GM12878 (cell line): ENCODE measurements at regions not wholly inside any gene's neighbourhood (a gene's known extent, or its start where the extent isn't known, plus 50 kb on each side); places are given as distances from the start of the nearest gene placed in this dataset.

Experiments used
- ATAC-seq: fragments of 200-7000 bp; cut with Tn5 transposase; 3 replicates; pipeline ENCODE4 v1.9.1; 2020; ENCODE audit warnings: mild to moderate bottlenecking, moderate library complexity
- BruUV-seq: library from RNA; stranded (reverse); fragments of 400-500 nt; replicated peaks from 2 replicates; lab custom pipeline; 2021; lab: Mats Ljungman, UMichigan
- CTCF ChIA-PET: fragments of 300-600 bp; sonication (Branson Sonifier 250); formaldehyde crosslinking; extraction: SDS; loops from one replicate; lab custom pipeline; 2021; ENCODE audit warnings: inconsistent platforms; lab: Yijun Ruan, JAX
- POLR2A ChIA-PET: fragments of 350-600 bp; formaldehyde crosslinking; extraction: SDS; loops from one replicate; lab custom pipeline; 2021; ENCODE audit warnings: inconsistent platforms; lab: Charles Lee
- RAD21 ChIA-PET: fragments of 300-600 bp; sonication (Branson Sonifier 250); formaldehyde crosslinking; loops from one replicate; lab custom pipeline; 2023; ENCODE audit warnings: antibody characterized with exemption; ENCODE audit not compliant: unreplicated experiment; lab: Charles Lee
- SMC1A ChIA-PET: fragments of 300-600 bp; sonication (Branson Sonifier 250); formaldehyde crosslinking; loops from one replicate; lab custom pipeline; 2023; ENCODE audit not compliant: unreplicated experiment, uncharacterized antibody; lab: Charles Lee
- DNase-seq: peaks from one replicate; pipeline ENCODE4 v3.0.0-alpha.2; 2011; ENCODE audit warnings: low read depth, low spot score
- FAIRE-seq: peaks from 3 replicates; lab custom pipeline; 2011; peaks lifted over from hg19 to GRCh38; lab: Jason Lieb, UNC
- H2AFZ ChIP-seq: 2 replicates; pipeline ENCODE4 v1.6.0; 2011; ENCODE audit warnings: low read depth, low read length, control low read depth; ENCODE audit not compliant: control insufficient read depth
- H3K27ac ChIP-seq: 2 replicates; pipeline ENCODE4 v1.5.1; 2011; ENCODE audit warnings: control low read depth; ENCODE audit not compliant: control insufficient read depth, insufficient read depth
- H3K27me3 ChIP-seq, 2 experiments: replicated peaks in 1 of 2; 2 replicates each; pipeline versions ENCODE4 v1.6.0 to v1.6.1; 2011; ENCODE audit warnings: low read length in 1 of 2; ENCODE audit not compliant: control insufficient read depth in 2 of 2, insufficient read depth in 2 of 2
- H3K36me3 ChIP-seq, 2 experiments: 2 replicates each; pipeline ENCODE4 v1.5.1; 2011; ENCODE audit warnings: low read length in 1 of 2; ENCODE audit not compliant: control insufficient read depth in 2 of 2, insufficient read depth in 2 of 2
- H3K4me1 ChIP-seq: 2 replicates; pipeline ENCODE4 v1.6.1; 2011; ENCODE audit warnings: mild to moderate bottlenecking, low read length, moderate library complexity, mixed read lengths; ENCODE audit not compliant: control insufficient read depth, insufficient read depth
- H3K4me2 ChIP-seq: 2 replicates; pipeline ENCODE4 v1.6.0; 2011; ENCODE audit warnings: control low read depth; ENCODE audit not compliant: control insufficient read depth, insufficient read depth
- H3K4me3 ChIP-seq: fragments of 200-600 bp; sonication (generic); 2 replicates; pipeline ENCODE4 v1.5.1; 2016
- H3K79me2 ChIP-seq: 2 replicates; pipeline ENCODE4 v1.6.0; 2011; ENCODE audit warnings: low read length; ENCODE audit not compliant: control insufficient read depth, insufficient read depth
- H3K9ac ChIP-seq: 2 replicates; pipeline ENCODE4 v1.8.0; 2011; ENCODE audit warnings: low read length, control low read depth, mixed read lengths; ENCODE audit not compliant: control insufficient read depth, insufficient read depth
- H3K9me3 ChIP-seq: replicated peaks from 3 replicates; pipeline ENCODE4 v1.5.1; 2011; ENCODE audit warnings: mild to moderate bottlenecking, low read length; ENCODE audit not compliant: control insufficient read depth, insufficient read depth
- H4K20me1 ChIP-seq: 2 replicates; pipeline ENCODE4 v1.6.0; 2011; ENCODE audit not compliant: control insufficient read depth, insufficient read depth
- FOS ChIP-seq: IDR thresholded peaks from 3 replicates; pipeline ENCODE4 v1.6.1; 2011; ENCODE audit warnings: borderline replicate concordance; ENCODE audit not compliant: insufficient read length; ENCODE audit errors: extremely low read depth
- NR2C2 ChIP-seq: IDR thresholded peaks from 2 replicates; pipeline ENCODE4 v1.6.1; 2011; ENCODE audit warnings: borderline replicate concordance, low read depth; ENCODE audit not compliant: control insufficient read depth, insufficient read length
- PML ChIP-seq: IDR thresholded peaks from 2 replicates; pipeline ENCODE4 v1.6.1; 2012; ENCODE audit warnings: low read length, inconsistent platforms
- SIX5 ChIP-seq: IDR thresholded peaks from 2 replicates; pipeline ENCODE4 v1.6.1; 2011; ENCODE audit warnings: mild to moderate bottlenecking, low read depth, low read length, moderate library complexity; ENCODE audit not compliant: severe bottlenecking
- ZBED1 ChIP-seq: IDR thresholded peaks from 2 replicates; pipeline ENCODE4 v1.6.1; 2016; ENCODE audit warnings: borderline replicate concordance
- WGBS: methylation state at CpG from one replicate; pipeline ENCODE4 v1.1.6; 2016; ENCODE audit warnings: low lambda C conversion rate; ENCODE audit not compliant: insufficient replicate concordance, insufficient coverage; ENCODE audit errors: missing lambda C conversion rate; 5-methylcytosine and 5-hydroxymethylcytosine counted together
- in situ Hi-C: fragments of 300-500 bp; cut with MboI; formaldehyde crosslinking; loops from 9 replicates; pipeline ENCODE4 v1.14.3; 2018; ENCODE audit warnings: mixed read lengths
- intact Hi-C: fragments of 100-400 bp; cut with micrococcal nuclease; formaldehyde crosslinking; loops from one replicate; pipeline ENCODE4 v1.14.2; 2022; ENCODE audit not compliant: unreplicated experiment
- TF ChIP-seq, protein P1 (sequence below): fragments of 450-650 bp; IDR thresholded peaks from 2 replicates; pipeline ENCODE4 v1.6.1; 2017; ENCODE audit warnings: mild to moderate bottlenecking, moderate library complexity

DNA sequence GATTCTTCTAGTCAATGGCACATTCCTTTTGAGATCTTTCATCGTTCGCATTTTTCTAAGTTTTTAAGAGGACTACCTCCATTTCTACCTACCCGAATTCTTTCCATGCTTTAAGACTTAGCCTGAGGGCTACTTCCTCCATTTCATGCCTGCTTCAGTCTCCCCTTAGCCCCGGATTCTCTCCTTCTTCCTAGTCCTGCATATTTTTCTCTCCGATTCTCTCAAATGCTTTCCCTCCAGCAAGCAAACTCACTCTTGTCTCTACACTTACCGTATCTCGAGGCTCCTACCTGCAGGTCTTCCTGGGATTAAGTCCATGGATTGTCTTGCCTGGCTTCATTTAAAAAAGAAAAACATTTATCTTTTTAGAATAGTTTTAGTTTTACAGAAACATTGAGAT lies 354.4 kb downstream of the MYCN start (continued):
- TF ChIP-seq, protein P1, sequence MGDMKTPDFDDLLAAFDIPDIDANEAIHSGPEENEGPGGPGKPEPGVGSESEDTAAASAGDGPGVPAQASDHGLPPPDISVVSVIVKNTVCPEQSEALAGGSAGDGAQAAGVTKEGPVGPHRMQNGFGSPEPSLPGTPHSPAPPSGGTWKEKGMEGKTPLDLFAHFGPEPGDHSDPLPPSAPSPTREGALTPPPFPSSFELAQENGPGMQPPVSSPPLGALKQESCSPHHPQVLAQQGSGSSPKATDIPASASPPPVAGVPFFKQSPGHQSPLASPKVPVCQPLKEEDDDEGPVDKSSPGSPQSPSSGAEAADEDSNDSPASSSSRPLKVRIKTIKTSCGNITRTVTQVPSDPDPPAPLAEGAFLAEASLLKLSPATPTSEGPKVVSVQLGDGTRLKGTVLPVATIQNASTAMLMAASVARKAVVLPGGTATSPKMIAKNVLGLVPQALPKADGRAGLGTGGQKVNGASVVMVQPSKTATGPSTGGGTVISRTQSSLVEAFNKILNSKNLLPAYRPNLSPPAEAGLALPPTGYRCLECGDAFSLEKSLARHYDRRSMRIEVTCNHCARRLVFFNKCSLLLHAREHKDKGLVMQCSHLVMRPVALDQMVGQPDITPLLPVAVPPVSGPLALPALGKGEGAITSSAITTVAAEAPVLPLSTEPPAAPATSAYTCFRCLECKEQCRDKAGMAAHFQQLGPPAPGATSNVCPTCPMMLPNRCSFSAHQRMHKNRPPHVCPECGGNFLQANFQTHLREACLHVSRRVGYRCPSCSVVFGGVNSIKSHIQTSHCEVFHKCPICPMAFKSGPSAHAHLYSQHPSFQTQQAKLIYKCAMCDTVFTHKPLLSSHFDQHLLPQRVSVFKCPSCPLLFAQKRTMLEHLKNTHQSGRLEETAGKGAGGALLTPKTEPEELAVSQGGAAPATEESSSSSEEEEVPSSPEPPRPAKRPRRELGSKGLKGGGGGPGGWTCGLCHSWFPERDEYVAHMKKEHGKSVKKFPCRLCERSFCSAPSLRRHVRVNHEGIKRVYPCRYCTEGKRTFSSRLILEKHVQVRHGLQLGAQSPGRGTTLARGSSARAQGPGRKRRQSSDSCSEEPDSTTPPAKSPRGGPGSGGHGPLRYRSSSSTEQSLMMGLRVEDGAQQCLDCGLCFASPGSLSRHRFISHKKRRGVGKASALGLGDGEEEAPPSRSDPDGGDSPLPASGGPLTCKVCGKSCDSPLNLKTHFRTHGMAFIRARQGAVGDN, result no peak
- TF ChIP-seq, all 136 proteins: peak for 0

DNA sequence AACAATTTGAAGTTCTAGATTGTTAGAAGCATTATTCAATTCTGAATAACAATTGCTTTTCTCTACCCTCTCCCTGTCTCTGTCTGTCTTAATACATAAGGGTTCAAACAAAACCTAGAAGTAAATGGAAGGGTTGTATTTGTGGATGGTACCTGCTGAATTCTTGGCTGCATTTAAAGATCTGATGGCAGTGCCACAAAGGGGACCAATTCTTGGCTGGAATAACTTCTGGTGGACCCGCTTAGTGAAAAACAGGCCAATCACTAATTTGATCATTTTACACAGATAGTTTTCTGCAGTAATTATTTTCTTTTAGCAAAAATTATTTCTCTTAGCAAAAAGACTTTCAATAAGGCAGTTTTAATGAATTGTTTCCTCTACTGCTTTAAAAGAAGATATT lies 353.5 kb downstream of the MYCN start:
- Histone ChIP-seq H3K36me3 (no peaks in the 10 kb centered on the region), H3K4me1 (no peaks in the 10 kb centered on the region), H3K79me2 (no peaks in the 10 kb centered on the region), H3K4me2 (no peak overlapping the region), H3K27ac (no peak overlapping the region), H3K27me3 (no peaks in the 10 kb centered on the region), H3K9me3 (no peaks in the 10 kb centered on the region), H3K9ac (no peak overlapping the region), H4K20me1 (no peaks in the 10 kb centered on the region), H2AFZ (no peak overlapping the region), H3K4me3 (no peak overlapping the region)
- FAIRE-seq (no peak), ATAC-seq (no peak), DNase-seq (no peak)
- intact Hi-C loops, result no loop called here
- ChIA-PET SMC1A (no interaction called here), POLR2A (no interaction called here), RAD21 (no interaction called here), CTCF (no interaction called here)
- no TSS peak for BruUV-seq
- TF ChIP-seq SIX5 (no peak), FOS (no peak), PML (no peak), ZBED1 (no peak), NR2C2 (no peak)
- TF ChIP-seq, all 136 proteins: peak for 0
- WGBS, result 83% methylated on average over 1 of the region's 1 CpG
- in situ Hi-C loops, result no loop called here
